ENCODE measurements at regions not wholly inside any gene's neighbourhood (a gene's known extent, or its start where the extent isn't known, plus 50 kb on each side); places are given as distances from the start of the nearest gene placed in this dataset.

GRCh38 chr22:48428631-48429371, 1398.9 kb downstream of the BRD1 start:
- no peak for TF ChIP-seq JUND (IDR thresholded peaks at IDR 0.05; ENCODE audit: low read depth)
- no peak for DNase-seq (ENCODE audit: low read depth in 1 of 2, low spot score in 1 of 2)
- in situ Hi-C loops (cut with HindIII; ENCODE audit: low pct_unique_long_range_greater_than_20kb, low sequenced_read_pairs) = no loop called here

- in situ Hi-C loops (cut with HindIII; ENCODE audit: low pct_unique_long_range_greater_than_20kb, low sequenced_read_pairs) = no loop called here
Observed at GRCh38 chr22:48427731-48428211, 1399.9 kb downstream of the BRD1 start.

GRCh38 chr22:48426466-48427380, 1401.0 kb downstream of the BRD1 start:
- in situ Hi-C loops (cut with HindIII; ENCODE audit: low pct_unique_long_range_greater_than_20kb, low sequenced_read_pairs) = no loop called here
- DNase-seq (ENCODE audit: low read depth in 1 of 2, low spot score in 1 of 2) = no peak
- TF ChIP-seq JUND (IDR thresholded peaks at IDR 0.05; ENCODE audit: low read depth) = no peak

More at GRCh38 chr22:48427731-48428211, 1399.9 kb downstream of the BRD1 start:
- no peak for DNase-seq (ENCODE audit: low read depth in 1 of 2, low spot score in 1 of 2)
- TF ChIP-seq JUND (IDR thresholded peaks at IDR 0.05; ENCODE audit: low read depth) = no peak

- no peak for TF ChIP-seq JUND (IDR thresholded peaks at IDR 0.05; ENCODE audit: low read depth)
- DNase-seq (ENCODE audit: low read depth in 1 of 2, low spot score in 1 of 2) = no peak
- in situ Hi-C loops (cut with HindIII; ENCODE audit: low pct_unique_long_range_greater_than_20kb, low sequenced_read_pairs) = no loop called here
Observed at GRCh38 chr22:48425641-48426040, 1402.0 kb downstream of the BRD1 start.

- no peak for DNase-seq (ENCODE audit: low read depth in 1 of 2, low spot score in 1 of 2)
- TF ChIP-seq JUND (IDR thresholded peaks at IDR 0.05; ENCODE audit: low read depth) = no peak
- in situ Hi-C loops (cut with HindIII; ENCODE audit: low pct_unique_long_range_greater_than_20kb, low sequenced_read_pairs) = no loop called here
Observed at GRCh38 chr22:48425091-48425506, 1402.6 kb downstream of the BRD1 start.

- no peak for TF ChIP-seq JUND (IDR thresholded peaks at IDR 0.05; ENCODE audit: low read depth)
- DNase-seq (ENCODE audit: low read depth in 1 of 2, low spot score in 1 of 2) = no peak
- in situ Hi-C loops (cut with HindIII; ENCODE audit: low pct_unique_long_range_greater_than_20kb, low sequenced_read_pairs) = no loop called here
Observed at GRCh38 chr22:48424661-48425060, 1403.0 kb downstream of the BRD1 start.

- in situ Hi-C loops (cut with HindIII; ENCODE audit: low pct_unique_long_range_greater_than_20kb, low sequenced_read_pairs) = no loop called here
- DNase-seq (ENCODE audit: low read depth in 1 of 2, low spot score in 1 of 2) = no peak
- TF ChIP-seq JUND (IDR thresholded peaks at IDR 0.05; ENCODE audit: low read depth) = no peak
Observed at GRCh38 chr22:48424201-48424627, 1403.5 kb downstream of the BRD1 start.

- in situ Hi-C loops (cut with HindIII; ENCODE audit: low pct_unique_long_range_greater_than_20kb, low sequenced_read_pairs) = no loop called here
- TF ChIP-seq JUND (IDR thresholded peaks at IDR 0.05; ENCODE audit: low read depth) = no peak
- no peak for DNase-seq (ENCODE audit: low read depth in 1 of 2, low spot score in 1 of 2)
Observed at GRCh38 chr22:48423481-48423911, 1404.2 kb downstream of the BRD1 start.

GRCh38 chr22:48422900-48423480, 1404.7 kb downstream of the BRD1 start:
- in situ Hi-C loops (cut with HindIII; ENCODE audit: low pct_unique_long_range_greater_than_20kb, low sequenced_read_pairs) = no loop called here
- no peak for TF ChIP-seq JUND (IDR thresholded peaks at IDR 0.05; ENCODE audit: low read depth)
- DNase-seq (ENCODE audit: low read depth in 1 of 2, low spot score in 1 of 2) = no peak

- TF ChIP-seq JUND (IDR thresholded peaks at IDR 0.05; ENCODE audit: low read depth) = no peak
- in situ Hi-C loops (cut with HindIII; ENCODE audit: low pct_unique_long_range_greater_than_20kb, low sequenced_read_pairs) = no loop called here
- no peak for DNase-seq (ENCODE audit: low read depth in 1 of 2, low spot score in 1 of 2)
Observed at GRCh38 chr22:48418831-48419230, 1408.8 kb downstream of the BRD1 start.

- DNase-seq (ENCODE audit: low read depth in 1 of 2, low spot score in 1 of 2) = no peak
- in situ Hi-C loops (cut with HindIII; ENCODE audit: low pct_unique_long_range_greater_than_20kb, low sequenced_read_pairs) = no loop called here
- TF ChIP-seq JUND (IDR thresholded peaks at IDR 0.05; ENCODE audit: low read depth) = no peak
Observed at GRCh38 chr22:48417225-48418070, 1410.2 kb downstream of the BRD1 start.
